MCF 10A (cell line): ENCODE measurements at regions not wholly inside any gene's neighbourhood (a gene's known extent, or its start where the extent isn't known, plus 50 kb on each side); places are given as distances from the start of the nearest gene placed in this dataset.

ENCODE experiments used
- BruUV-seq: library from RNA; stranded (reverse); fragments of 400-500 nt; replicated peaks from 2 replicates; lab custom pipeline; 2021; lab: Mats Ljungman, UMichigan
- CTCF ChIA-PET: fragments of 300-600 bp; sonication (Branson Sonifier 250); formaldehyde crosslinking; extraction: SDS; loops from one replicate; lab custom pipeline; 2021; ENCODE audit warnings: antibody characterized with exemption, inconsistent platforms; lab: Yijun Ruan, JAX
- POLR2A ChIA-PET: fragments of 300-600, 350-650 bp; sonication (Branson Sonifier 250); formaldehyde crosslinking; extraction: SDS; loops from one replicate; lab custom pipeline; 2020; ENCODE audit warnings: antibody characterized with exemption, inconsistent platforms; lab: Yijun Ruan, JAX
- DNase-seq: peaks from one replicate; pipeline ENCODE4 v3.0.0-alpha.2; 2018; ENCODE audit not compliant: unreplicated experiment
- H3K27ac Mint-ChIP-seq: one replicate; pipeline ENCODE4 v1.8.0; 2022; ENCODE audit warnings: mild to moderate bottlenecking, low read depth, mixed read lengths; ENCODE audit not compliant: unreplicated experiment
- H3K27me3 Mint-ChIP-seq: one replicate; pipeline ENCODE4 v1.8.0; 2022; ENCODE audit warnings: mixed read lengths; ENCODE audit not compliant: insufficient read depth, unreplicated experiment
- H3K36me3 Mint-ChIP-seq: one replicate; pipeline ENCODE4 v1.8.0; 2022; ENCODE audit warnings: mild to moderate bottlenecking, moderate library complexity, mixed read lengths; ENCODE audit not compliant: insufficient read depth, unreplicated experiment
- H3K4me1 Mint-ChIP-seq: one replicate; pipeline ENCODE4 v1.8.0; 2022; ENCODE audit warnings: mixed read lengths; ENCODE audit not compliant: insufficient read depth, unreplicated experiment
- H3K4me3 Mint-ChIP-seq: one replicate; pipeline ENCODE4 v1.8.0; 2022; ENCODE audit warnings: mild to moderate bottlenecking, moderate library complexity, mixed read lengths; ENCODE audit not compliant: unreplicated experiment
- H3K9me3 Mint-ChIP-seq: one replicate; pipeline ENCODE4 v1.8.0; 2022; ENCODE audit warnings: mixed read lengths; ENCODE audit not compliant: unreplicated experiment
- CTCF ChIP-seq: fragments of 200-600 bp; IDR thresholded peaks from one replicate; pipeline ENCODE4 v1.8.0; 2022; ENCODE audit warnings: antibody characterized with exemption, mild to moderate bottlenecking; ENCODE audit not compliant: unreplicated experiment
- intact Hi-C: fragments of 100-400 bp; cut with micrococcal nuclease; formaldehyde crosslinking; loops from 2 replicates; pipeline ENCODE4 v1.14.1; 2022

DNA sequence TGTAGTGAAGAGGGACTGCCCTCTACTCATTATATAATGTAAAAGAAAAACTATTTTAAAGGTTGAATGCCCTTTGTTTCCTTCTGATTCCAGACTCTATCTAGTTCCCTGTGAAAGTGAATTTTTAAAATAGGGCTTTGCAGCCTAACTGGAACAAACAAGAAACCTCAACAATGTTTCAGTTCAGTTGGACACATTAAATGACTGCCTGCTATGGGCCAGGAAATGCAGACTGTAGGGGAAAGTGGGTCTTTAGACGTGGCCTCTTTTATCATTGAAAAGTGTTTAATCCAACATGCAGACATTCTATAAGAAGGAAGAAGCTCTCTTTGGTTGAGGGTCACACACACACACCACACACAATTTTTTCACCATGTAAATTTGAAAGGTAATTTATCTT lies 289.1 kb downstream of the ICE1 start:
- no peak for TF ChIP-seq CTCF
- no peak for DNase-seq
- ChIA-PET CTCF (interaction anchor here (0.7 kb wide), 1 partner anchor 11 kb away, joined by 3 read pairs; no protein-coding TSS in a partner anchor), POLR2A (no interaction called here)
- no peak overlapping the region for H3K4me3 Mint-ChIP-seq
- BruUV-seq, result no TSS peak
- H3K4me1 Mint-ChIP-seq, result no peaks in the 10 kb centered on the region
- peaks cover 8% of the 10 kb centered on the region for H3K9me3 Mint-ChIP-seq
- no peak overlapping the region for H3K27ac Mint-ChIP-seq
- intact Hi-C loops, result no loop called here
- no peaks in the 10 kb centered on the region for H3K27me3 Mint-ChIP-seq
- no peaks in the 10 kb centered on the region for H3K36me3 Mint-ChIP-seq

GRCh38 chr5:5711112-5711511 lies 288.6 kb downstream of the ICE1 start:
- Mint-ChIP-seq H3K27ac (no peak overlapping the region), H3K4me1 (no peaks in the 10 kb centered on the region), H3K36me3 (no peaks in the 10 kb centered on the region), H3K9me3 (peaks cover 8% of the 10 kb centered on the region), H3K4me3 (no peak overlapping the region), H3K27me3 (no peaks in the 10 kb centered on the region)
- DNase-seq, result no peak
- CTCF ChIA-PET, result interaction anchor here (0.7 kb wide), 1 partner anchor 11 kb away, joined by 3 read pairs; no protein-coding TSS in a partner anchor
- BruUV-seq, result no TSS peak
- intact Hi-C loops, result no loop called here
- POLR2A ChIA-PET, result no interaction called here
- TF ChIP-seq CTCF, result no peak

DNA sequence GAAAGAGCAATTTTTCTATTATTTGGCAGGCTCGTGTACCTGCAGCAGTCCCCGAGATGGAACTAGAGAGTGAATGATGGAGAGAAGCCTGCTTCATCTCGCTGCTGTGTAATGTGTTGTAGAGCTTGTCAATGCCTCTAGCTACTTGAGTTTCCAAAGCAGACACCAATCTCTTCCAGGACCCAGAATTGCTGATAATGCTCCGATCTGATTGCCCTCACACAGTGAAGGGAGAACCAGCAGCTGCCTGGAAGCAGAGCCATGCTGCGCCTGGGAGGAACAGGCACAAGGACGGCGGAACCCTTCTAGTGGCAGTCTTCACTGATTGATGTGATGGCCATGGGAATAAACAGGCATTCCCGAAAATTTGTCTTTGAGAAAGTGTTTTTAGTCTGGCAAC lies 288.0 kb downstream of the ICE1 start:
- no peaks in the 10 kb centered on the region for H3K4me1 Mint-ChIP-seq
- no peak overlapping the region for H3K27ac Mint-ChIP-seq
- BruUV-seq, result no TSS peak
- peaks cover 8% of the 10 kb centered on the region for H3K9me3 Mint-ChIP-seq
- H3K36me3 Mint-ChIP-seq, result no peaks in the 10 kb centered on the region
- H3K4me3 Mint-ChIP-seq, result no peak overlapping the region
- CTCF ChIA-PET, result no interaction called here
- POLR2A ChIA-PET, result no interaction called here
- DNase-seq, result no peak
- intact Hi-C loops, result no loop called here
- TF ChIP-seq CTCF, result no peak
- H3K27me3 Mint-ChIP-seq, result no peaks in the 10 kb centered on the region

GRCh38 chr5:5708367-5708919 lies 286.0 kb downstream of the ICE1 start:
- ChIA-PET POLR2A (no interaction called here), CTCF (no interaction called here)
- H3K36me3 Mint-ChIP-seq, result no peaks in the 10 kb centered on the region
- no peak overlapping the region for H3K27ac Mint-ChIP-seq
- BruUV-seq, result no TSS peak
- H3K9me3 Mint-ChIP-seq, result no peaks in the 10 kb centered on the region
- intact Hi-C loops, result no loop called here
- H3K4me3 Mint-ChIP-seq, result no peak overlapping the region
- H3K27me3 Mint-ChIP-seq, result no peaks in the 10 kb centered on the region
- no peak for TF ChIP-seq CTCF
- peaks cover 9% of the 10 kb centered on the region for H3K4me1 Mint-ChIP-seq
- no peak for DNase-seq
